Left lung (tissue), 4 donors: ENCODE measurements at regions not wholly inside any gene's neighbourhood (a gene's known extent, or its start where the extent isn't known, plus 50 kb on each side); places are given as distances from the start of the nearest gene placed in this dataset.

ENCODE experiments used
- ATAC-seq: fragments of 200-7000 bp; cut with Tn5 transposase; one replicate; pipeline ENCODE4 v1.9.1; 2020; ENCODE audit warnings: moderate library complexity
- DNase-seq, 4 donors: peaks; one replicate each; pipeline ENCODE4 v3.0.0-alpha.2; 2013 to 2020
- H3K27ac ChIP-seq, 2 donors: fragments of 200-600 bp; sonication (generic) in 1 of 2; one replicate each; pipeline versions ENCODE4 v1.5.0 to v1.8.0; 2020 to 2021
- H3K27me3 ChIP-seq, 2 donors: fragments of 200-600 bp; sonication (generic) in 1 of 2; one replicate each; pipeline versions ENCODE4 v1.5.0 to v1.8.0; 2020 to 2021
- H3K36me3 ChIP-seq, 2 donors: fragments of 200-600 bp; sonication (generic) in 1 of 2; one replicate each; pipeline versions ENCODE4 v1.5.0 to v1.8.0; 2020 to 2021
- H3K4me1 ChIP-seq, 2 donors: fragments of 200-600 bp; one replicate each; pipeline ENCODE4 v1.8.0; 2021
- H3K4me3 ChIP-seq, 2 donors: fragments of 200-600 bp; sonication (generic) in 1 of 2; one replicate each; pipeline versions ENCODE4 v1.5.0 to v1.8.0; 2020 to 2021; ENCODE audit warnings: mild to moderate bottlenecking in 1 of 2
- H3K9me3 ChIP-seq, 2 donors: fragments of 200-600 bp; sonication (generic) in 1 of 2; one replicate each; pipeline versions ENCODE4 v1.5.0 to v1.8.0; 2020 to 2021
- intact Hi-C, 2 donors: fragments of 100-400 bp; cut with DNase I; formaldehyde crosslinking; loops; one replicate each; pipeline versions ENCODE4 v1.11.2 to v1.14.2; 2022
- TF ChIP-seq, protein P1 (sequence below), 2 donors: fragments of 200-600 bp; sonication (generic) in 1 of 2; IDR thresholded peaks; one replicate each; pipeline versions ENCODE4 v1.5.0 to v1.8.0; 2021; ENCODE audit warnings: antibody characterized with exemption in 2 of 2
- donor health status: DM: no; HTN: yes; CAD: no.
- donor health status: DM: no; HTN: no; CAD: no.

DNA sequence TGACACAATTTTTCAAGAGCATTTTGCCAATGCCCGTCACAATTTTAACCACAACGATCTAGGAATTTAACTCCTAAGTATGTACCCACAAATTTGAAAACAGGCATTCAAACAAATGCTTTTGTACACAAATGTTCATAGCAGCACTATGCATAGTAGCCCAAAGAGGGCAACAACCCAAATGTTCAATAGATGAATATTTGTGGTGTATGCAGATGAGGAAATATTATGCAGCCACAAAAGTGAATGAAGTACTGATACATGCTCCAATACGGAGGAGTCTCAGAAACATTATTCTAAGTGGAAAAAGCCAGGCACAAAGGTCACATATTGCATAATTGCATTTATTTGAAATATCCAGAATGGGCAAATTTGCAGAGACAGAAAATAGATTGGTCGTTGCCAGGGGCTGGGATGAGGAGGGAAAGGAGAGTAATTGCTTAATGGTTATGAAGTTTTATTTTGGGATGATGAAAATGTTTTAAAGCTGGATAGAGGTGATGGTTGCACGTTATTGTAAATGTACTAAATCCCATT, 117.2 kb downstream of the PXDC1 start:
- no peaks in the 10 kb centered on the region for H3K36me3 ChIP-seq
- TF ChIP-seq, protein P1, sequence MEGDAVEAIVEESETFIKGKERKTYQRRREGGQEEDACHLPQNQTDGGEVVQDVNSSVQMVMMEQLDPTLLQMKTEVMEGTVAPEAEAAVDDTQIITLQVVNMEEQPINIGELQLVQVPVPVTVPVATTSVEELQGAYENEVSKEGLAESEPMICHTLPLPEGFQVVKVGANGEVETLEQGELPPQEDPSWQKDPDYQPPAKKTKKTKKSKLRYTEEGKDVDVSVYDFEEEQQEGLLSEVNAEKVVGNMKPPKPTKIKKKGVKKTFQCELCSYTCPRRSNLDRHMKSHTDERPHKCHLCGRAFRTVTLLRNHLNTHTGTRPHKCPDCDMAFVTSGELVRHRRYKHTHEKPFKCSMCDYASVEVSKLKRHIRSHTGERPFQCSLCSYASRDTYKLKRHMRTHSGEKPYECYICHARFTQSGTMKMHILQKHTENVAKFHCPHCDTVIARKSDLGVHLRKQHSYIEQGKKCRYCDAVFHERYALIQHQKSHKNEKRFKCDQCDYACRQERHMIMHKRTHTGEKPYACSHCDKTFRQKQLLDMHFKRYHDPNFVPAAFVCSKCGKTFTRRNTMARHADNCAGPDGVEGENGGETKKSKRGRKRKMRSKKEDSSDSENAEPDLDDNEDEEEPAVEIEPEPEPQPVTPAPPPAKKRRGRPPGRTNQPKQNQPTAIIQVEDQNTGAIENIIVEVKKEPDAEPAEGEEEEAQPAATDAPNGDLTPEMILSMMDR (IDR thresholded peaks at IDR 0.05), result no peak
- H3K4me1 ChIP-seq, result no peaks in the 10 kb centered on the region
- intact Hi-C loops, result no loop called here
- H3K27ac ChIP-seq, result no peak overlapping the region
- DNase-seq (no peak), ATAC-seq (no peak)
- H3K4me3 ChIP-seq, result no peak overlapping the region
- H3K27me3 ChIP-seq, result no peaks in the 10 kb centered on the region
- no peaks in the 10 kb centered on the region for H3K9me3 ChIP-seq

DNA sequence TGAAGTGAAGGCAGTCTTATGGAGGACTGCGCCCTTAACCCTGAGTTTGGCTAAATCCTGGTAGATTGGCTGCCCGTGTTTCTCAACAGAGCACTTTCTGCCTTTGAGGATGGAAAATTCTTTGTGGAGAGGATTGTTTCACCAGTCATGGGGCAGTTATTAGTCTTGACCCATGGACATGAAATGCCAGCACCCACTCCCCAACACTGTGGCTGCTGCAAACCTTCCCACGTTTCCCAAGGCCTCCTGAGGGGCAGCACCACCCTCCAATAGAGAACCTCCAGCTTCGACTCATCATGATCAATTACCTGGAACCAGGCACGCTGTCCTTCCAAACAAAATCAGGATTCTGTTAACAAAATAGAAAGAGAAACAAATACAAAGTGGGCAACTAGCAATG, 117.8 kb downstream of the PXDC1 start:
- intact Hi-C loops, result no loop called here
- ATAC-seq (no peak), DNase-seq (no peak)
- no peaks in the 10 kb centered on the region for H3K9me3 ChIP-seq
- no peaks in the 10 kb centered on the region for H3K27me3 ChIP-seq
- H3K36me3 ChIP-seq, result no peaks in the 10 kb centered on the region
- H3K4me1 ChIP-seq, result no peaks in the 10 kb centered on the region
- H3K27ac ChIP-seq, result no peak overlapping the region
- TF ChIP-seq, protein P1 (IDR thresholded peaks at IDR 0.05), result no peak
- H3K4me3 ChIP-seq, result no peak overlapping the region

DNA sequence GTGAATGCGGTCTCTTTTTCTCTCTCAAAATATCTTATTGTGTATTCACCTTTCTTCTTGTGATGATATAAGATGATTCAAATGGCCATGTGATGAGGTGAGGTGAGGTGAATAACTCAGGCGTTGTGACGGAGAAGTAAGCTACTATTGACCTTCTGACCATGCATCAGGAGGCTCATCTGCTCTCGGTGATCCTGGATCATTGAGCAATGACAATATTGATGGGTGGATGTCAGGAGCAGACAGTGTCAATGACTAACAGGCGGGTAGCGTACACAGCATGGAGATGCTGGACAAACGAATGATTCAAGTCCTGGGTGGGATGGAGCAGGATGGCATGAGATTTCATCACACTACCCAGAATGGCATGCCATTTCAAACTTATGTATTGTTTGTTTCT, 119.6 kb downstream of the PXDC1 start:
- Histone ChIP-seq H3K36me3 (no peaks in the 10 kb centered on the region), H3K27me3 (peaks cover 0 to 17% of the 10 kb centered on the region in 2 donors), H3K9me3 (no peaks in the 10 kb centered on the region), H3K27ac (no peak overlapping the region), H3K4me1 (no peaks in the 10 kb centered on the region), H3K4me3 (no peak overlapping the region)
- no peak for ATAC-seq
- intact Hi-C loops, result no loop called here
- no peak for DNase-seq
- TF ChIP-seq, protein P1 (IDR thresholded peaks at IDR 0.05), result no peak

DNA sequence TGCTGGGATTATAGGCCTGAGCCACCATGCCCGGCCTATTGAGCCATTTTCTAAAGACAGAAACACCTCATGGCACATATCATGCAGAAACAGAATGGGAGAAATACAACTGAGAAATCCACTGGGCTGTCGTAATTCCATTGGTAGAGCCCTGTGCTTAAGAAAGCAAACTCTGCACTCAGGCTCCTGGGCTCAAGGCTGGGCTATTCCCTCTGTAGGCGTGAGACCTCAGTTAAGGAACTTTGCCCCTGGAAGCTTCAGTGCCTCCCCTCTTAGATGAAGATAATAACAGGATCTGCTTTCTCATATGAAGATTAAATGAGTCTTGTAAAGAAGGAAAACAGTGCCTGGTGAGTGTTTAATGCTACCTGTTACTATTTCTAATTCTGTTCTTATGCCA, 120.3 kb downstream of the PXDC1 start:
- no peaks in the 10 kb centered on the region for H3K36me3 ChIP-seq
- H3K27ac ChIP-seq, result no peak overlapping the region
- TF ChIP-seq, protein P1 (IDR thresholded peaks at IDR 0.05), result no peak
- ATAC-seq (no peak), DNase-seq (no peak)
- peaks cover 0 to 22% of the 10 kb centered on the region in 2 donors for H3K27me3 ChIP-seq
- no peaks in the 10 kb centered on the region for H3K4me1 ChIP-seq
- intact Hi-C loops, result no loop called here
- no peak overlapping the region for H3K4me3 ChIP-seq
- no peaks in the 10 kb centered on the region for H3K9me3 ChIP-seq

DNA sequence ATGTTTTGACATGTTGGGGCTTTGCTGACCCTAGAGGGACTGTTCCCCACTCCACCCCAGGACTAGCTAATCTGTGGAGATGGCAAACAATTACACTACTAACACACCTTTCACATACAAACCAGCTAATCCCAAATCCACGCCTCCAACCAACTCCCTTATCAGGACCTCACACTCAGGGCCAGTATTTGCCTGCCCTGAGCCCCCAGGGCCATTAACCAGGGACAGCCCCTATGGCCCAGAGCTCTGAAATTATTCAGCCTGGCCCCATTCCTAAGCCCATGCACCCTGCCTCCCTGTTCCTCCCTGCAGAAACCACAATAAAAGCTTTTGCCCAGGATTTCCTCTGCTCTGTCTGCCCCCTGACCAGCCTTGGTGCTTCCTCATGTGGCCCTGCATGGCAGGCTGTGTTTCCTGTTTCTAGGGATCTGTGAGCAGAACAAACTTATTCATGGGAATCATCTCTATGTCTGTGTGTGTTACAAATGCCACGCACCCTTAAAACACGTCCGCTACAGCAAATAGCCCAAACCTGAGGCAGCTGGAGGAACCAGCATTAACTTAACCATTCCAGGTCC, 121.2 kb downstream of the PXDC1 start:
- H3K4me1 ChIP-seq, result no peaks in the 10 kb centered on the region
- H3K27ac ChIP-seq, result no peak overlapping the region
- H3K36me3 ChIP-seq, result no peaks in the 10 kb centered on the region
- no peaks in the 10 kb centered on the region for H3K9me3 ChIP-seq
- H3K27me3 ChIP-seq, result peaks cover 0 to 30% of the 10 kb centered on the region in 2 donors
- intact Hi-C loops, result no loop called here
- TF ChIP-seq, protein P1 (IDR thresholded peaks at IDR 0.05), result no peak
- DNase-seq (no peak), ATAC-seq (no peak)
- H3K4me3 ChIP-seq, result no peak overlapping the region
